ENCODE measurements at regions not wholly inside any gene's neighbourhood (a gene's known extent, or its start where the extent isn't known, plus 50 kb on each side); places are given as distances from the start of the nearest gene placed in this dataset.

DNA sequence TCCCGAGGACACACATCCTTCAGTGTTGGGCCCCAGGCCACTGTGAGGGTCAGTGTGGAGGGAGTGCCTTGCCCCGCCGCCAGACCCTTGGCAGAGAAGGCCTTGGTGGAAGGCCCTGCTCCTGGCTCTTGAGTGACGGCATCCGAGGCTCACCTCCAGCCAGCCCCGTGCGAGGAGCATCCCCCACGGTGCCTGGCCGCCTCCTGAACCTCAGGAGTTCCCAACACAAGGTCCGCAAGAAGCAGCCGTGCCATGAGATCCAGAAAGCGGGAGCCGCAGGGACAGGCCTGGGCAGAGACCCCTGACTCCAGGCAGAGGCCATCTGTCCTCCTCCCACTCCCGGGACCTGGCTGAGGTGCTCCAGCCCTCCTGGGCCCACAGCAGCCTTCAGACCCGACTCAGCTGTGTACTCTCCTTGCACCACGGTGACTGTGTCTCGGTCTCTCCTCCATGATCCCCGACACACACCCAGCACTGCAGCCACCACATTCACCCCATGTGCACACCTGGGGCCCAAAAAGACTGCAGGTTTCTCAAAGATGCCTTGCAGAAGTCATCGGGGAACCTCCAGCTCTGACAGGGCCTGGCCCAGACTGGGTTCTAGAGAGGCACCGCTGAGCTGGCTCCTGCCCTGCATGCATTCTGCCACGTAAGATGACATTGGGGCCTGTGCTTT is 870.2 kb downstream of the BRD1 start:
- ATAC-seq: no peak
- H3K36me3 ChIP-seq: no peaks in the 10 kb centered on the region
- intact Hi-C loops (cut with DNase I): no loop called here
- WGBS, 4 donors: 90 to 94% (median 93%) methylated on average over 10 to 21 of the region's 21 CpGs
- peaks cover 0 to 41% (median 0%) of the 10 kb centered on the region in 9 donors for H3K27me3 ChIP-seq
- no peak overlapping the region for H3K4me3 ChIP-seq
- H3K4me1 ChIP-seq: no peaks in the 10 kb centered on the region
- no peak overlapping the region for H3K27ac ChIP-seq
- DNase-seq: no peak
- H3K9me3 ChIP-seq: peaks cover 0 to 7% (median 0%) of the 10 kb centered on the region in 12 donors
- no peak for TF ChIP-seq POLR2A (IDR thresholded peaks at IDR 0.05)
- TF ChIP-seq, protein P1, sequence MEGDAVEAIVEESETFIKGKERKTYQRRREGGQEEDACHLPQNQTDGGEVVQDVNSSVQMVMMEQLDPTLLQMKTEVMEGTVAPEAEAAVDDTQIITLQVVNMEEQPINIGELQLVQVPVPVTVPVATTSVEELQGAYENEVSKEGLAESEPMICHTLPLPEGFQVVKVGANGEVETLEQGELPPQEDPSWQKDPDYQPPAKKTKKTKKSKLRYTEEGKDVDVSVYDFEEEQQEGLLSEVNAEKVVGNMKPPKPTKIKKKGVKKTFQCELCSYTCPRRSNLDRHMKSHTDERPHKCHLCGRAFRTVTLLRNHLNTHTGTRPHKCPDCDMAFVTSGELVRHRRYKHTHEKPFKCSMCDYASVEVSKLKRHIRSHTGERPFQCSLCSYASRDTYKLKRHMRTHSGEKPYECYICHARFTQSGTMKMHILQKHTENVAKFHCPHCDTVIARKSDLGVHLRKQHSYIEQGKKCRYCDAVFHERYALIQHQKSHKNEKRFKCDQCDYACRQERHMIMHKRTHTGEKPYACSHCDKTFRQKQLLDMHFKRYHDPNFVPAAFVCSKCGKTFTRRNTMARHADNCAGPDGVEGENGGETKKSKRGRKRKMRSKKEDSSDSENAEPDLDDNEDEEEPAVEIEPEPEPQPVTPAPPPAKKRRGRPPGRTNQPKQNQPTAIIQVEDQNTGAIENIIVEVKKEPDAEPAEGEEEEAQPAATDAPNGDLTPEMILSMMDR (IDR thresholded peaks at IDR 0.05): no peak

DNA sequence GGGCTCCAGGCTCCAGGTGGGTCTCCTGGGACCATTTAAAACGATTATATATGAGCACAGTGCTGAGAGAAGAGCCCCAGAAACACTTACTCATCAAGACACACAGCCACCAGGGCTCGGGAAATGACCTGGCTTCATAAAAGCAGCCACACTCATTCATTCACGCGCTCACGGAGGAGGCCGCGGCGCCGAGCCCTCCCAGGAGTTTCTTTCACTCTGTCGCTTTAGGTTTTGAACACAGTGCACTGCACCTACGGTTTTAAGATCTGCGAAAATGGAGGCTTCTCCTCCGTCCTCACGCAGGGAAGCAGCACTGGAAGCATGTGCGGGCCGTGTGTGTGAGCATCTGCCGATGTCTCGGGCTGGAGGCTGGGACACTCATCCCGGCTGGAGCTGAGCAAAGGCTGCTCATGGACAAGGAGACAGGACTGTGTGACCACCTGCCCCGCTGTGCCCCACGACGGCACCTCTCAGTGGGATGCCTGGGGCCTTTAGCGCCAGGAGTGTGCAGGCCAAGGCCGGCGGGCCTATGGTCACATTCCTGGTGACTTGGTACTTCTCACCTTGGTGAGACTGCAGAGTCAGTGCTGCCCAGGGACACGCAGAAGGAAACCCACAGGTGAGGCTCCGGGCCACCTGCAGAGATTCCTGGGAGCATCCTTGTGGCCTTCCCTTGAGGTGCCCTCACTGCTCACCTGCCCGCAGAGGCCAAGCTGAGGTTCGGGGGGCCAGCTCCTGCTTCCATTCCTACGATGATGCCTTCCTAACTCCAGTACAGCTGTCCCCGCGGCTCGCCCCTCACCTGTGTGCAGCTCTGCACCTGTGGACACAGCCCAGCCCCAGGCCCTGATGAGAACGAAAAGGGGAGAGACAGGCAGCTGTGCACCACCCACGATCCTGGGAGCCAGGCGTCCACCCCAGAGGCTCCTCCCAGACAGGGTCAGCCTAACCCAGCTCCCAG is 872.0 kb downstream of the BRD1 start:
- Histone ChIP-seq H3K27ac (no peak overlapping the region), H3K27me3 (peaks cover 0 to 28% (median 0%) of the 10 kb centered on the region in 9 donors), H3K36me3 (no peaks in the 10 kb centered on the region), H3K4me1 (no peaks in the 10 kb centered on the region), H3K4me3 (no peak overlapping the region), H3K9me3 (peaks cover 0 to 7% (median 0%) of the 10 kb centered on the region in 12 donors)
- ATAC-seq: no peak
- 78 to 84% (median 81%) methylated on average over 28 to 36 of the region's 36 CpGs for WGBS, 4 donors
- intact Hi-C loops (cut with DNase I): no loop called here
- peak in 1 of 5 donors; percentile 6 for DNase-seq
- TF ChIP-seq, protein P1 (IDR thresholded peaks at IDR 0.05): no peak
- no peak for TF ChIP-seq POLR2A (IDR thresholded peaks at IDR 0.05)

DNA sequence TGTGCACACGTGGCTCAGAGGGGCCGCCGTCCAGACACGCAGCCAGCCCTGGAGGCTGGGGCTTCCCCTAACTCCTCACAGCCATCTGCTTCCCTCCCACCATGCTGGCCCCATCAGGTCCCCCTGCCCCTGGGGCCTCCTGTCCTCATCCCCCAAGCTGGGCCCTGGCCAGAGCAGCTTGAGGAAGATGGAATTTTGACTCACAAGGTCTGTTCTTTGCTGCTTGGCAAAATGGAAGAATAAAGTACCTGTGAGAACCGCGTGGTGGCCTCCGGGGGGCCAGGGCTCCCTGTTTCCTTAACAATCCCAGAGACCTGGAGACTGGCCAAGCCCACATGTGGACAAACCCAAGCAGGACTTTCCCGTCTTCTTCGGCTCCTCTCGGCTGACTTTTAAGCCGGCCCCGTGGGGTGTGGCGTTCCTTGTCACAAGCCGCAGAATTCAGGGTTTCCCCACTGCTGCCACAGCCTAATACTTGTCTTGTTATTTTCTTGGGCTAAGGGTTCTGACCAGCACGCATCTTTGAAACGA is 872.8 kb downstream of the BRD1 start:
- Histone ChIP-seq H3K4me1 (no peaks in the 10 kb centered on the region), H3K4me3 (no peak overlapping the region), H3K9me3 (peaks cover 0 to 7% (median 0%) of the 10 kb centered on the region in 12 donors), H3K36me3 (no peaks in the 10 kb centered on the region), H3K27ac (no peak overlapping the region), H3K27me3 (peaks cover 0 to 27% (median 0%) of the 10 kb centered on the region in 9 donors)
- TF ChIP-seq, protein P1 (IDR thresholded peaks at IDR 0.05): no peak
- no peak for TF ChIP-seq POLR2A (IDR thresholded peaks at IDR 0.05)
- peak in 1 of 5 donors; percentile 12 for DNase-seq
- intact Hi-C loops (cut with DNase I): no loop called here
- WGBS, 4 donors: 65 to 71% (median 67%) methylated on average over 16 of the region's 16 CpGs
- ATAC-seq: no peak

DNA sequence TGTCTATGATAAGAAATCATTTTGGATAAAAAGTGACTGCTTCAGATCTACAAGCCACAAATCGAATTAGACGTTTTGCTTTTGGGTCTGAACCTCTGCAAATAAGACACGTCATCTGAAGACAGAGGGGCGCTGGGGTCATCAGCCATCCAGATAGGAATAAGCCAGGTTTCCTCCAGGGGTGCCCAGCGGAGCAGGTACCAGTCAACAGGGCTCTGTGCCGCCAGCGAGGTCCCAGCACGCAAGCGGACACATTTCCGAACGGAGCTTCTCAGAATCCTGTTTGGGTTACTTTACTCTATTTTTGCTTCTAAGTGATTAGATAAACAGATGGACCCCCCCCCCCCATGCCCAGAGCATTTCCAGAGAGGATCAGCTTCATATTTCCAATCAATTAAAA is 873.8 kb downstream of the BRD1 start:
- DNase-seq: no peak
- intact Hi-C loops (cut with DNase I): no loop called here
- whole genome bisulfite sequencing, 4 donors: 67 to 76% (median 72%) methylated on average over 11 of the region's 11 CpGs

More for the DNA sequence above, 873.8 kb downstream of the BRD1 start:
- H3K27ac ChIP-seq: no peak overlapping the region
- no peak overlapping the region for H3K4me3 ChIP-seq
- no peaks in the 10 kb centered on the region for H3K36me3 ChIP-seq
- ATAC-seq: no peak
- TF ChIP-seq, protein P1 (IDR thresholded peaks at IDR 0.05): no peak
- no peak for TF ChIP-seq POLR2A (IDR thresholded peaks at IDR 0.05)
- H3K27me3 ChIP-seq: peaks cover 0 to 26% (median 0%) of the 10 kb centered on the region in 9 donors
- H3K4me1 ChIP-seq: no peaks in the 10 kb centered on the region
- peaks cover 0 to 5% (median 0%) of the 10 kb centered on the region in 12 donors for H3K9me3 ChIP-seq

Data from heart left ventricle (tissue), 16 donors.